DND-41 (cell line): ENCODE measurements at regions not wholly inside any gene's neighbourhood (a gene's known extent, or its start where the extent isn't known, plus 50 kb on each side); places are given as distances from the start of the nearest gene placed in this dataset.

Experiments used
- ATAC-seq: fragments of 200-7000 bp; cut with Tn5 transposase; 3 replicates; pipeline ENCODE4 v1.9.1; 2021; ENCODE audit warnings: low read depth; ENCODE audit not compliant: insufficient read depth
- DNase-seq: peaks from one replicate; pipeline ENCODE4 v3.0.0-alpha.2; 2020
- H2AFZ ChIP-seq: 2 replicates; pipeline ENCODE4 v1.6.0; 2012; ENCODE audit warnings: low read depth, low read length
- H3K27ac ChIP-seq: 2 replicates; pipeline ENCODE4 v1.5.1; 2012; ENCODE audit warnings: low read length, inconsistent platforms
- H3K27me3 ChIP-seq: fragments of 200-600 bp; sonication (generic); 2 replicates; pipeline ENCODE4 v1.6.0; 2012; ENCODE audit warnings: low read length, mild to moderate bottlenecking, inconsistent platforms; ENCODE audit not compliant: insufficient read depth, poor library complexity
- H3K36me3 ChIP-seq: 2 replicates; pipeline ENCODE4 v1.5.1; 2012; ENCODE audit warnings: low read length, inconsistent platforms; ENCODE audit not compliant: insufficient read depth
- H3K4me1 ChIP-seq: 2 replicates; pipeline ENCODE4 v1.5.1; 2012; ENCODE audit warnings: mild to moderate bottlenecking, low read length; ENCODE audit not compliant: insufficient read depth
- H3K4me2 ChIP-seq: 2 replicates; pipeline ENCODE4 v1.6.0; 2012; ENCODE audit warnings: mild to moderate bottlenecking, moderate library complexity, low read length, inconsistent platforms; ENCODE audit not compliant: insufficient read depth
- H3K4me3 ChIP-seq, 2 experiments: fragments of 200-600 bp in 1 of 2; shearing (Covaris generic) in 1 of 2; 2 replicates each; pipeline ENCODE4 v1.5.1; 2012 to 2016; ENCODE audit warnings: inconsistent platforms in 2 of 2, low read length in 2 of 2, mild to moderate bottlenecking in 2 of 2, low read depth in 1 of 2, moderate library complexity in 1 of 2
- H3K79me2 ChIP-seq: 2 replicates; pipeline ENCODE4 v1.6.0; 2012; ENCODE audit warnings: low read length, inconsistent platforms; ENCODE audit not compliant: insufficient read depth
- H3K9ac ChIP-seq: 2 replicates; pipeline ENCODE4 v1.6.0; 2012; ENCODE audit warnings: low read depth, mild to moderate bottlenecking, inconsistent platforms, low read length, moderate library complexity
- H3K9me3 ChIP-seq: 2 replicates; pipeline ENCODE4 v1.5.1; 2012; ENCODE audit warnings: low read length, moderate library complexity, mild to moderate bottlenecking, inconsistent platforms; ENCODE audit not compliant: insufficient read depth, severe bottlenecking
- H4K20me1 ChIP-seq: 2 replicates; pipeline ENCODE4 v1.6.0; 2012; ENCODE audit warnings: low read length; ENCODE audit not compliant: insufficient read depth
- EZH2 ChIP-seq: IDR thresholded peaks from 3 replicates; pipeline ENCODE4 v1.6.1; 2012; ENCODE audit warnings: borderline replicate concordance, low read depth, mild to moderate bottlenecking, moderate library complexity, low read length, inconsistent platforms; ENCODE audit not compliant: severe bottlenecking
- TF ChIP-seq, protein P1 (sequence below): IDR thresholded peaks from 2 replicates; pipeline ENCODE4 v1.5.1; 2012; ENCODE audit warnings: borderline replicate concordance, low read length, moderate library complexity, mild to moderate bottlenecking; ENCODE audit not compliant: poor library complexity, severe bottlenecking; ENCODE audit errors: extremely low read depth

DNA sequence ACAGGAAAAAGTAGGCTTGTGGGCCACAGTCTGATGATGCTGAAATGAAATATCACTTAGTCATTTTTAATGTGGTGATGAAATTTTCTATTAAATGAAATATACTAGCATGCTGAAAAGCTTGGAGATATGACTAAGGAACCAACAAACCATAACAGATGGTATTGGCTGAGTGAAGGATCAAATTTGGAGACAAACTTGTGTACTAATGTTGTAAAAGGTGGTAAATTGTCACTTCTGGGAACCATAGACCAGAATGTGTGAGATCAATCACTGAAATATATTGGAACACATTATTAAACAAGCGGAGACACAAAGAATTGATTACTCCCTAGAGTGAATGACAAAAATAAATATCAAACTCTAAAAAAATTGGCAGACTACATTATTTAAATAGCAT, 232.4 kb downstream of the DOK5 start:
- H3K79me2 ChIP-seq = no peaks in the 10 kb centered on the region
- no peak overlapping the region for H3K27ac ChIP-seq
- no peak overlapping the region for H3K4me2 ChIP-seq
- no peak overlapping the region for H2AFZ ChIP-seq
- TF ChIP-seq EZH2 = no peak
- TF ChIP-seq, protein P1, sequence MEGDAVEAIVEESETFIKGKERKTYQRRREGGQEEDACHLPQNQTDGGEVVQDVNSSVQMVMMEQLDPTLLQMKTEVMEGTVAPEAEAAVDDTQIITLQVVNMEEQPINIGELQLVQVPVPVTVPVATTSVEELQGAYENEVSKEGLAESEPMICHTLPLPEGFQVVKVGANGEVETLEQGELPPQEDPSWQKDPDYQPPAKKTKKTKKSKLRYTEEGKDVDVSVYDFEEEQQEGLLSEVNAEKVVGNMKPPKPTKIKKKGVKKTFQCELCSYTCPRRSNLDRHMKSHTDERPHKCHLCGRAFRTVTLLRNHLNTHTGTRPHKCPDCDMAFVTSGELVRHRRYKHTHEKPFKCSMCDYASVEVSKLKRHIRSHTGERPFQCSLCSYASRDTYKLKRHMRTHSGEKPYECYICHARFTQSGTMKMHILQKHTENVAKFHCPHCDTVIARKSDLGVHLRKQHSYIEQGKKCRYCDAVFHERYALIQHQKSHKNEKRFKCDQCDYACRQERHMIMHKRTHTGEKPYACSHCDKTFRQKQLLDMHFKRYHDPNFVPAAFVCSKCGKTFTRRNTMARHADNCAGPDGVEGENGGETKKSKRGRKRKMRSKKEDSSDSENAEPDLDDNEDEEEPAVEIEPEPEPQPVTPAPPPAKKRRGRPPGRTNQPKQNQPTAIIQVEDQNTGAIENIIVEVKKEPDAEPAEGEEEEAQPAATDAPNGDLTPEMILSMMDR = no peak
- no peaks in the 10 kb centered on the region for H3K36me3 ChIP-seq
- H3K4me3 ChIP-seq = no peak overlapping the region
- H3K9ac ChIP-seq = no peak overlapping the region
- no peaks in the 10 kb centered on the region for H3K4me1 ChIP-seq
- H3K9me3 ChIP-seq = no peaks in the 10 kb centered on the region
- DNase-seq = no peak
- H4K20me1 ChIP-seq = no peaks in the 10 kb centered on the region
- no peak for ATAC-seq
- no peaks in the 10 kb centered on the region for H3K27me3 ChIP-seq

DNA sequence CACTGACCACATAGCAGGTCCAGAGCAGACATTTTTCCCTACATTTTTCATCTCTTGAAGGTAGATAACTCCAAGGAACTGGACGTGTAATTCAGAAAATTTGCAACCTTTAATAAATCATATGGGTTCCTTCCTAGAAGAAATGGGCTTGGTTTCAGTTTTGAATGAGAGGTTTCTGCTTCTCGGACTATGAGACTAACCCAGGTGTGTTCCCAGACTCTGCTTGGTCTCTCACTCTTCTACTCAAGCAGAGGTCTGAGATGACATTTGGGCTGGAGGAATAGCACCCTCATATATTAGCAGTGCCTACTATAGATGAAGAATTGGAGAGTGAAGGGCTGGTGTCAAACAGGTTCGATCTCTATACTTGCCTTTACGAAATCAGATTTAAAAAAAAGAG, 231.2 kb downstream of the DOK5 start:
- H3K9ac ChIP-seq = no peak overlapping the region
- H3K4me1 ChIP-seq = no peaks in the 10 kb centered on the region
- no peaks in the 10 kb centered on the region for H3K36me3 ChIP-seq
- no peak overlapping the region for H3K4me2 ChIP-seq
- DNase-seq (no peak), ATAC-seq (no peak)
- no peak overlapping the region for H2AFZ ChIP-seq
- H4K20me1 ChIP-seq = no peaks in the 10 kb centered on the region
- H3K27ac ChIP-seq = no peak overlapping the region
- H3K9me3 ChIP-seq = no peaks in the 10 kb centered on the region
- H3K79me2 ChIP-seq = no peaks in the 10 kb centered on the region
- no peak for TF ChIP-seq EZH2
- TF ChIP-seq, protein P1 = no peak
- no peaks in the 10 kb centered on the region for H3K27me3 ChIP-seq
- H3K4me3 ChIP-seq = no peak overlapping the region

DNA sequence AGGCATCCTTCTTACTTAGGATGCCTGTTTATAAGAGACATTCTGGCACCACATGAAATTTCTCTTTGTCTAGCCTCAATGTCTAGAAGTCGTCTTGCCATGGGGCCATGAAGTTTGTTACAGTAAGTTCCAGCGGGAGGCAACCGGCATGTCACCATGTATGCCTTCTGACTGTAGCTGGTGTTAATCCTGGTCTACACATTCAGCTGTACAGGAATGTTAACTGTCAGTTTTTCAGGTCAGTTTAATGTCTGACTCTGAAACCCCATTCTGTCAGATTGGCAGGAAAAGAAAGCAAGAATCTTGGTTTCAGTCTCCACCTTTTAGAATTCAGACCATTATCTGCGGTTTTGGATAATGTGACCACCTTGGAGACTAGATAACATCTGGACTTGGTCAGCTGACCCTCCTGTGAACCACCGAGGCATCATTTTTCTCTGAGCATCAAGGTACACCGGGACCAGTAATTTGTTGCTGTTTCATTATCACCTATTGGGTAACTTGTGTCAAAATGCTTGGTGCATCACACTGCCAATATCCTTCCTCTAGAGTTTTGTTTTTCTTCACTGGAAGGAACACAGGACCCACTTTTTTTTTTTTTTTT, 228.7 kb downstream of the DOK5 start:
- TF ChIP-seq, protein P1 = no peak
- no peak for TF ChIP-seq EZH2
- H3K79me2 ChIP-seq = no peaks in the 10 kb centered on the region
- H3K9me3 ChIP-seq = no peaks in the 10 kb centered on the region
- H3K27ac ChIP-seq = no peak overlapping the region
- H3K27me3 ChIP-seq = peaks cover 2% of the 10 kb centered on the region
- no peaks in the 10 kb centered on the region for H3K4me1 ChIP-seq
- ATAC-seq (no peak), DNase-seq (no peak)
- no peaks in the 10 kb centered on the region for H3K36me3 ChIP-seq
- no peaks in the 10 kb centered on the region for H4K20me1 ChIP-seq
- H3K9ac ChIP-seq = no peak overlapping the region
- H3K4me2 ChIP-seq = no peak overlapping the region
- no peak overlapping the region for H3K4me3 ChIP-seq
- no peak overlapping the region for H2AFZ ChIP-seq
